Activated CD4-positive, alpha-beta T cell treated with anti-CD3 and anti-CD28 coated beads, Interleukin-10, Interleukin-2, amounts not matched to agents 100 ng/mL and 50 ng/mL, durations not matched to agents 16 hours and 8 hours (primary cell): ENCODE measurements at regions not wholly inside any gene's neighbourhood (a gene's known extent, or its start where the extent isn't known, plus 50 kb on each side); places are given as distances from the start of the nearest gene placed in this dataset.
"Not testable (repeated sequence)": the region's sequence is repeated elsewhere in the genome, so short reads cannot be mapped to it uniquely, and the experiment has no call there.

ENCODE experiments used
- DNase-seq: peaks from one replicate; pipeline ENCODE4 v3.0.0-alpha.2; 2020

GRCh38 chr4:10803713-10804343 lies 119.3 kb upstream of the CLNK start:
- DNase-seq, result no peak

GRCh38 chr4:10787365-10787764 lies 102.8 kb upstream of the CLNK start:
- no peak for DNase-seq

DNA sequence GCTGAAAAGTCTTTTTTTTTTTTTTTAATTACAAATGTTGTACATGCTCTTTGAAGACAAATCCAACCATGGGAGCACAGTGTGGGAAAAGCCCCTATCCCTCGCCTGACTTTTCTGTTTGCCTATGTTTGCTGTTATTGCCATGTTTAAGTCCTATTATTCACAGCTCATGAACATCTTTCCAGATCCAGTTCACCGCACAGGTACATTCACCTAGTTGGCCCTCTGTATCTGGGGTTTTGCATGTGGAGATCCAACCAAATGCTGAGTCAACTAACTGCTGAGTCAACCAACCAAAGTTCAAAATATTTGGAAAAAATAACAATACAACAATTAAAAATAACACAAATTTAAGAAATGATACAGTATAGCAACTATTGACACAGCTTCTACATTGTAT lies 100.1 kb upstream of the CLNK start:
- DNase-seq, result no peak

- DNase-seq, result no peak
Observed at GRCh38 chr4:10783351-10783750, 98.8 kb upstream of the CLNK start.

DNA sequence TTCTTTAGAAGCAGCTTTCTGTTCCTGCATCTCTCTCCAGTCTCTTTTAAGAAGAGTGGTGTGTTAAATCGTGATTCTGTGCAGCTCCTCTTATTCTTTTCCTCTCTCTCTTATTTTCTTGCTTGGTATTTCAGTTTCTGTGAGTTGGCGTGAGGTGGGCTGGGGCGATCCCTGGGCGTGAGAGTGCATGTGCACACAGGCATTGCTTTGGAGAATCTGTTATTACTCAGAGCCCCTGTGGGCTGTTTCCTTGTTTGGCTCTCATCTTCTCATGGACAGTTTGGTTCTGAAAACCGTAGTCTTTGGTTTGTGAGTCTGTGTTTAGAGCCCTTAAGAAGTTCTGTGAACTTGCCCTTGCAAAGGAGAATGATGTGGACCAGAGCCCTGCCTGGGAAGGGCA lies 97.2 kb upstream of the CLNK start:
- peak; percentile 2 for DNase-seq

- DNase-seq, result not testable (repeated sequence)
Observed at GRCh38 chr4:10780803-10781202, 96.2 kb upstream of the CLNK start.

DNA sequence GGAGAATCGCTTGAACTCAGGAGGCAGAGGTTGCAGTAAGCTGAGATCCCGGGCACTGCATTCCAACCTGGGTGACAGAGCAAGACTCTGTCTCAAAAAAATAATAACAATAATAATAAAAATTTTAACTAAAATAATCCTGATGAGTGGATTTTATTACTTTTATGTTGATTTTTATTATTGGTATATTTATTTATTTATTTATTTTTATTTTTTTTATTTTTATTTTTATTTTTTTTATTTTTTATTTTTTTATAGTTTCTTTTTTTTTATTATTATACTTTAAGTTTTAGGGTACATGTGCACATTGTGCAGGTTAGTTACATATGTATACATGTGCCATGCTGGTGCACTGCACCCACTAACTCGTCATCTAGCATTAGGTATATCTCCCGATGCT lies 90.6 kb upstream of the CLNK start:
- not testable (repeated sequence) for DNase-seq

GRCh38 chr4:10773656-10774055 lies 89.1 kb upstream of the CLNK start:
- DNase-seq, result no peak

GRCh38 chr4:10773010-10773409 lies 88.4 kb upstream of the CLNK start:
- DNase-seq, result no peak

- no peak for DNase-seq
Observed at GRCh38 chr4:10765386-10765785, 80.8 kb upstream of the CLNK start.

- DNase-seq, result no peak
Observed at GRCh38 chr4:10762561-10762960, 78.0 kb upstream of the CLNK start.

DNA sequence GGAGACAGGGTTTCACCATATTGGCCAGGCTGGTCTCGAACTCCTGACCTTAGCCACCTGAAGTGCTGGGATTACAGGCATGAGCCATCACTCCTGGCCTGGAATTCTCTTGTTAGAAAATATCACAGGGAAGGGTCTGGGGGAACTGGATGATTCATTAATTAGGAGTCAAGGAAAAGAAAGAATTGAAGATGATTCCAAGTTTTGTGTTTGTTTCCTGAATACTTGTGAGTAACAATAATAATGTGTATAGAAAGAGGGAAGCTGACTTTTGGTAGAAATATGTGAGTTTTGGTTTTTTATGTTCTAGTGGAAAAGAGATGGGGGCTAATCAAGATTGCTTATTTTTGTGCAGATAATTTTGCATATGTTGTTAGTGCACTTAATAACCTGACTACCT lies 77.3 kb upstream of the CLNK start:
- DNase-seq, result no peak

DNA sequence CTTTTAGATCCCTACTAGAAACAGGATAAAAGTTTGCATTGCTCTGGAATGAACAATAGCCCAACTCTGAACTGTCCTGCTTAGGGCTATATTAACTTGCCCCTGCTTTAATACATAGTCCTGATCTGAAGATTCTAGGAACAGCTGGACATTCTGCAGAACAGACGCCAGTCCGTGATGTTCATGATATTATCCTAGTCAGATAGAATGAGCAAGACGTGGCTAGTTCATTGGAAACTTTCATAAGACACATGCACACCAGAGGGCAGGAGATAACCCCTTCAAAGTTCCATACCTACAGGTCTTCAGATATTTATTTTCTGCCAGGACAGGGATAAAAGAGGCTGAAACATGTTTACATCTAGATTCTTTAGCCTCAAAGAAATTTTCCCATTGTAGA lies 75.5 kb upstream of the CLNK start:
- no peak for DNase-seq

GRCh38 chr4:10758906-10759305 lies 74.3 kb upstream of the CLNK start:
- DNase-seq, result no peak

- DNase-seq, result no peak
Observed at GRCh38 chr4:10753856-10754402, 69.4 kb upstream of the CLNK start.

DNA sequence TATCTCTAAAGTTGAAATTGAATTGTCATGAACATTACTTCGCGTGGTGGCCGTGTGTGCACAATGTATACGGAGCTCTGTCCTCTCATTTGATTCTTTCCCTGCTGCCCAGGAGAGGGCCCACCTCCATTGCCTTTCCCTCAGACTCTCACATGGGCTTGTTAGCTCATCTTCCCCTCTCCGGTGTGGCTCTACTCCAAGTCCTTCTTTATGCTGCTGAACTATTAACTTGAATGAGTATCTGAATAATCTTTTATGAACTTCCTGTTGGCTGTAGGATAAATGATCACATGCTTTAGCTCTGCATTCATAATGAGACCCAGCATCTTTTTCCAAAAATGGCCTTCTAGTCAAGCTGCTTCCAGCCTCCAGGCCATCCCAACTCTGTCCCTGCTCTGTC lies 68.8 kb upstream of the CLNK start:
- DNase-seq, result no peak

GRCh38 chr4:10750714-10751113 lies 66.1 kb upstream of the CLNK start:
- DNase-seq, result no peak

DNA sequence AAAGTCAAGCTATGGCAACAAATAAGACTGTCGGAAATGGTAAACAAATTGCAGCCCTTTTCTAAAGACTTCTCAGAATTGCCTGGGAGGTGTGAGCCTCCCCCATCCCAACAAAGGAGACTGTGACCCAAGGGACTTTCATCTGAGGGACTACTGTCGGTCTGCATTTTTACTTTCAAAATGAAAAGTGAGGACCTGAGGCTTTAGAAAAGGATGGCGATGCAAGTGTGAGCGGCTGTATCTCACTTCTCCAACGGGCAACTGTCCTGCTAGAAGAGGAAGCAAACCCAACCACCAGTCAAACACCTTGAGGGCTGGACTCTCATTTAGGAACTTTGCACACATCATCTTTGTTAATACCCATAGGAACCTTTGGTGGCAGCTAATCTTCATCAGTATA lies 62.6 kb upstream of the CLNK start:
- DNase-seq, result no peak

DNA sequence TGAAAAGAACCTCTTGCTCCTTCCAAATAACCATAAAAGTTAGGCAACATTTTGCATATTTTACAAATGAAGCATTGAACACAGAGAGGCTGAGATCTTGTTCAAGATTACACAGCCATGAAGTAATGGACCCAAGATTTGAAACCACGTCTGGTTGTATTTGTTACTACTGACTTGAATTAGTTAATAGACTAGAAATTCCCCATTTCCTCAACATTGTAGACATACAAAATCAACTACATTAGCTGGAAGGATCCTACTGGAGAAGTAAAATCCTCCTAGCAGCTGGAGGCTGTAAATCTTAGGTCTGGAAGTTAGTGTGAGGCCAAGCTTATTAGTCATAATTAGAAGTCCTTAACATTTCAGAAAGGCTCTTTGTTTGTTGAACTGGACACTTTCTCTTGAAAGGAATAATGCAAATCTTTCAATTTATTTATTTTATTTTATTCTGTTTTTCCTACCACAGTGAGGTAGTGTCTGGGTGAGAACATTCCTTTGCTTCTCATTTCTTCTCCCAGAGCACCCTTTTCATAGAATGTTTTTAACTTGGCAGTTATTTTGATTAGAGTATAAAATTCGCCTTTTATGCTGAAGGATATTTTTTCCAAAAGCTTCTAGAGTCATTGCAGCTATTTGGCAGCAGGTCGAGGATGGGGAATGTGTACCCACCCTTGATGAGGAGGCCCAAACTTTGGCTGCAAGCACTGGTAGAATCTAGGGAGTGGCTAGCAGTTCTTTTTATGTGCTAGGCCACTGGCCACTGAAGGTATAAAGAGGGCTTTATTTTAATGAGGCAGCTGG lies 62.0 kb upstream of the CLNK start:
- DNase-seq, result no peak

GRCh38 chr4:10743357-10743756 lies 58.8 kb upstream of the CLNK start:
- DNase-seq, result no peak

GRCh38 chr4:10741961-10742699 lies 57.6 kb upstream of the CLNK start:
- no peak for DNase-seq

GRCh38 chr4:10740891-10741620 lies 56.5 kb upstream of the CLNK start:
- no peak for DNase-seq

DNA sequence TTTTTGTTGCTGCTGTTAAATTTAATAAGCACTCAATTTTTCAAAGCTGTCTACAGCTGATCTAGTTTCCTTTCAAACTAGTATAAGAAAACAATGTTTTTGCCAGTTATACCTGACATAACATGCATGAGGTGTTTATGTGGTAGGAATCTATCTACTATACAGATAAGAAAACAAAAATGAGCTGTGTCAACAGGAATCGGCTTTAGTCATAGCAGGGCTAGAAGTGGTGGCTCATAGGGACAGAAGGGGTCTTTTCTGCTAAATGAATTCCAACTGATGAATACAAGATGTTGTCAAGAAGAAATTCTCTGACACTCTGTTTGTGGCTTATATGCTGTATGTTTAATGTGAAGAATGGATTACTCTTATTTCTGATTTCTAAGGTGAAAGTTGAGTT lies 55.7 kb upstream of the CLNK start:
- no peak for DNase-seq
